GM10266 (cell line): ENCODE measurements at regions not wholly inside any gene's neighbourhood (a gene's known extent, or its start where the extent isn't known, plus 50 kb on each side); places are given as distances from the start of the nearest gene placed in this dataset.

Experiments used
- DNase-seq: peaks from one replicate; pipeline ENCODE4 v3.0.0; 2012; ENCODE audit errors: extremely low spot score
- TF ChIP-seq, protein P1 (sequence below): IDR thresholded peaks from 2 replicates; pipeline ENCODE4 v1.5.1; 2012; ENCODE audit warnings: mild to moderate bottlenecking, low read depth; ENCODE audit not compliant: control insufficient read depth, insufficient read depth; ENCODE audit errors: missing control alignments

DNA sequence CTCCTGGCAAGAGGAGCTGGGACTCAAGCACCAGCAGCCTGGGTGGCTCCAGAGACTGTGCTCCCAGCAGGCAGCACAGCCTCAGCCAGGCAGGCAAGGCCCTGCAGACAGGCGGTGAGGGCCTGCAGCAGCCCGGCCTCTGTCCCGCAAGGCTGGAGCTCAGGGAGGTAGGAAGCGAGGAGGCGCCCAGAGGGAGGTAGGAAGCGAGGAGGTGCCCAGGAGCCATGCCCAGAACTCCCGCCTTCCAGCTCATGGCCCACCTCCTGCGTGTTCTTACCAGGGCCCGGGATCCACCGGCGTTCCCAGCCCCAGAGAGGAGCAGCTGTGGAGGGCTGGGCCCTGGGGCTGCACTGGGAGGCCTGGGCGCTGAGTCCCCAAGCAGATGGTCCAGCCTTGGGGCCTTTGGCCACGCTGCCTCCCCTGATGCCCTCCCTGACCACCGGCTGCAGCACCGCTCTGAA lies 133.1 kb downstream of the HMX1 start:
- no peak for DNase-seq
- TF ChIP-seq, protein P1, sequence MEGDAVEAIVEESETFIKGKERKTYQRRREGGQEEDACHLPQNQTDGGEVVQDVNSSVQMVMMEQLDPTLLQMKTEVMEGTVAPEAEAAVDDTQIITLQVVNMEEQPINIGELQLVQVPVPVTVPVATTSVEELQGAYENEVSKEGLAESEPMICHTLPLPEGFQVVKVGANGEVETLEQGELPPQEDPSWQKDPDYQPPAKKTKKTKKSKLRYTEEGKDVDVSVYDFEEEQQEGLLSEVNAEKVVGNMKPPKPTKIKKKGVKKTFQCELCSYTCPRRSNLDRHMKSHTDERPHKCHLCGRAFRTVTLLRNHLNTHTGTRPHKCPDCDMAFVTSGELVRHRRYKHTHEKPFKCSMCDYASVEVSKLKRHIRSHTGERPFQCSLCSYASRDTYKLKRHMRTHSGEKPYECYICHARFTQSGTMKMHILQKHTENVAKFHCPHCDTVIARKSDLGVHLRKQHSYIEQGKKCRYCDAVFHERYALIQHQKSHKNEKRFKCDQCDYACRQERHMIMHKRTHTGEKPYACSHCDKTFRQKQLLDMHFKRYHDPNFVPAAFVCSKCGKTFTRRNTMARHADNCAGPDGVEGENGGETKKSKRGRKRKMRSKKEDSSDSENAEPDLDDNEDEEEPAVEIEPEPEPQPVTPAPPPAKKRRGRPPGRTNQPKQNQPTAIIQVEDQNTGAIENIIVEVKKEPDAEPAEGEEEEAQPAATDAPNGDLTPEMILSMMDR: no peak

DNA sequence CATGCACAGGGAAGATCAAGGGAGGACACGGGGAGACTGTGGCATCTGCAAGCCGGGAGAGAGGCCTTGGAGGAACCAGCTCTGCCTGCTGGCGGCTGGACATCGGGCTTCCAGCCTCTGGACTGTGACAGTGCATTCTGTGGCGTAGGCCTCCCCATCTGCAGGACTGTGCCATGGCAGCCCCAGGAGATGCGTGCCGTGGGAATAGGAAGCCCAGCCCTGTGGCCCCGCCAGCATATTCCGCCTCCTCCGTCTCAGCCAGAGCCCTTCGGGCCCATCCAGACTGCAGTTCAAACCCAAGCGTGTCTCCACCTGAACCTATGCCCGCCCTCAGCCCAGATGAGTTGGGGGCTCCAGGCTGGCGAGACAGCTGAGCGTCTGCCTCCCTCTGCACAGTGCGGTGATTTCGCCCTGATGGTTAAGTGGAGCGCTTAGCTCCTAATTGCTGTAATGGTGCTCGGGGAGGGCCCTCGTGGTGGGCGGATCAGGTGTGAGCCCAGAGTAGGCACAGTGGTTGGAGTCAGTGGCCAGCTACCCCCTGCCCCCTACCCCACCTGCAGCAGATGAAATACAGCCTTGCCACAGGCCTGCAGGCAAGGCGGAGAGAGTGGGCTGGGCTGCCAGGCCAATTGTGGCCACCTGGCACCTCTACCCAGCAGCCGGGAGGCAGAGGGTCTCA lies 133.9 kb downstream of the HMX1 start:
- TF ChIP-seq, protein P1: no peak
- no peak for DNase-seq

DNA sequence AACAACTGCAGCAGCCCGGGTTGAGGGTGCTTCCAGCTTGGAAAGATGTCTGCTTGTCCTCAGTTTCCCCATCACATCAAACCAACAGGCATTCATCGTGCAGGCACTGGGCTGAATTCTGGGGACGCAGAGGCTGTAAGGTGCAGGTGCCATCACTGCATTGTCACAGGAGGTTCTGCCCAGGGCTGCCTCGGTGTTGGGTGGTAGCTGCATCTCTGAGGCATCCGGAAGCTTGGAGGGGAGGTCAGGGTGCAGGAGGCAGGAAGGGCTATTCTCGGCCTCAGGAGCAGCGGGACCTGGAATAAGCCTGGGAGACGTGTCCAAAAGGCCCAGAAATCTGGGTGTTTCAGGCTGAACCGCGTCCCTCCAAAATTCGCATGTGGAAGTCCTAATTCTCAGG lies 134.6 kb downstream of the HMX1 start:
- TF ChIP-seq, protein P1: no peak
- no peak for DNase-seq

DNA sequence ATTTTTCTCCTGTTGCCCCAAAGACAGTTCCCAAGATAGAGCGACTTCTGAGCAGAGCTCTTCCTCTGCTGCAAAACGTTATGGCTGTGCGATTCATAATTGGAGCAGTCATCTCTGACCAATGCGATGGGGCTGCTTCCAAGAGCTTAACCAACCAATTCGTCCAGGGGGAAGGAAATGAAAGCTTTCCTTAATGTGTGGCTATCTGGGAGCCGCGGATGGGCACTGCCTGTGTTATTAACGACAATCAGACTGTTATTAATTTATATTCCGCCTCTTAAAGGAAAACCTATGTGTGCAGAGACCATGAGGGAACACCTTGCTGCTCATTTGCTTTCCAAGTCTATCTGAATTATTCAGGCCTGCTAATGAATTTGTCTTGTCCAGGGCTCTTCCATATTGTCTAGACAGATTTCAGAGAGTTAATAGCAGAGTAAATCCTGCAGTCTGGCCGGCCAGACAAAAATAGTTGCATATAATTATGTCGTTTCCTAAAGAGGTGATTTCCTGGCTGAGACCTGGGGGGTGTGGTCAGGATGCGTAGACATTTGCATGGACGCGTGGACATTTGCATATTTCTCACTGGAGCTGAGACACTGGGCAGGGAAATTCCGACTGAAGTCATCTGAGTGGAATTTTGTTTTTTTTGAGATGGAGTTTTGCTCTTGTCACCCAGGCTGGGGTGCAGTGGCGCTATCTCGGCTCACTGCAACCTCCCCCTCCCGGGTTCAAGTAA lies 135.4 kb downstream of the HMX1 start:
- TF ChIP-seq, protein P1: no peak
- no peak for DNase-seq

DNA sequence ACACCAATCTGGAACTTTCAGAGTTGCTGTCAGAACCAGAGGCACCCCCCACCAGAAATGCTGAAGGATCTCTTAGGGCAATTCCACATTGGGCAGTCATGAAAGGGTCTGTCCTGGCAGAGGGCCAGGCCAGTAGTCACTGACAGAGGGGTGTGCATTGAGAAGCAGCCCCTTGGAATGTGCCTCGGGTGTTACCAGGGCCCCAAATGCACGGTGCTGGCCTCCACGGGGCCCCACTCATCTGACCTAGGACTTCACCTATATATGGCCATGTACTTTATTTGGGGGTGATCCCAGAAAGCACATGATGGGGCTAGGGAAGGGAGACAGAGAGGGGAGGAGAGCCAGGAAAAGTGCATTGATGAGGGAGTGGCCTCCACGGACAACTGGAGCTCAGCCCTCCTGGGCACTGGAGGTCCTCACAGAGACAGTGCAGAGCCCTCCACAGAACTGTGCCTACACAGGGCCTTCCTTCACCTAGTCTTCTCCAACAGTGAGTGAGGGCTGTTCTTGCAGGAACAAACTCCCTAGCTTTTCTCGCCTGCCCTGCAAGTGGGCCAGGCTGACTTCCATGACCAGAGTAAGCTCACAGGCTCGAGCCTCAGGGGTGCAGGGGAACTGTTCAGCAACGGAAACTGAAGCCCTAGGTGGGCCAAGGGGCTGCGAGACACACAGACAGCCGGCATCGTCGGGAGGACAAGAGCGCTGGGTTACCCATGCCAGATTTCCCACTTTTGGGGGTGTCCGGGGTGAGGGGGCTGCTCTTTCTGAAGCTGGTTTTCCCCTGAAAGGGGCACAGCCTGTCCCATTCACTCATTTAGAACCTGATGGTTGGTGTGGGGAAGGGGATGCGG lies 136.2 kb downstream of the HMX1 start:
- TF ChIP-seq, protein P1: no peak
- DNase-seq: no peak

DNA sequence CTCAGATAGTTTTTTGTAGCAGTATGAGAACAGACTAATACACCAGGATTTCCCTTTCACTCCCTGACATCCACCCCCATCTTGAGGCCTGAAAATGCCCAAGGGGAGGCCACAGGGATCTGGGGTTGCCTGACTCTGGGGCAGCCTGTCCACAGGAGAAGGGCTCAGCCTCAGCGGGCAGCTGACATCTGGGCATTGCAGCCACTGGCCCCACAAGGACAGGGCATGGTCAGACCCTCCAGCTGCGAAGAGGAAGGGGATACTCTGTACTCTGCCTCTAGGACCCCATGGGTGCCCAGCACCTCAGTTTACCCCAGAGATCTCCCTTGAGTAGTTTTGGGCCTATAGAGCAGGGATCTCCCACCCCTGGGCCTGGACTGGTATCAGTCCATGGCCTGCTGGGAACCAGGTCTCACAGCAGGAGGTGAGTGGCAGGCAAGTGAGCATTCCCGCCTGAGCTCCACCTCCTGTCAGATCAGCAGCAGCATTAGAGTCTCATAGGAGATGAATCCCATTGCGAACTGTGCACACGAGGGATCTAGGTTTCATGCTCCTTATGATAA lies 138.9 kb downstream of the HMX1 start:
- TF ChIP-seq, protein P1: no peak
- no peak for DNase-seq
